SU-DHL-6 (cell line): ENCODE measurements at regions not wholly inside any gene's neighbourhood (a gene's known extent, or its start where the extent isn't known, plus 50 kb on each side); places are given as distances from the start of the nearest gene placed in this dataset.

Experiments
- H2AFZ ChIP-seq: fragments of 200-600 bp; sonication (generic); 2 replicates; pipeline ENCODE4 v1.6.1; 2014; ENCODE audit warnings: low read depth, mild to moderate bottlenecking, moderate library complexity, mixed read lengths, antibody characterized with exemption, low read length; ENCODE audit not compliant: severe bottlenecking
- H3F3A ChIP-seq: fragments of 200-600 bp; shearing (Covaris generic); 2 replicates; pipeline ENCODE4 v1.6.0; 2016; ENCODE audit warnings: antibody characterized with exemption, mild to moderate bottlenecking; ENCODE audit not compliant: insufficient read depth
- H3K27ac ChIP-seq: fragments of 200-600 bp; sonication (generic); 2 replicates; pipeline ENCODE4 v1.5.1; 2016; ENCODE audit warnings: low read depth, mild to moderate bottlenecking, low read length, moderate library complexity, mixed read lengths
- H3K27me3 ChIP-seq: fragments of 200-600 bp; sonication (generic), shearing (Covaris generic); 2 replicates; pipeline ENCODE4 v1.6.0; 2014; ENCODE audit warnings: mild to moderate bottlenecking, low read length
- H3K36me3 ChIP-seq: fragments of 200-600 bp; sonication (generic); 2 replicates; pipeline ENCODE4 v1.6.1; 2014; ENCODE audit warnings: mild to moderate bottlenecking, low read length, mixed read lengths
- H3K4me2 ChIP-seq: fragments of 300-600, 200-600 bp; shearing (Covaris generic), sonication (generic); 2 replicates; pipeline ENCODE4 v1.6.0; 2014; ENCODE audit warnings: low read length, low read depth, mild to moderate bottlenecking; ENCODE audit not compliant: poor library complexity, severe bottlenecking
- H3K4me3 ChIP-seq: fragments of 200-600 bp; sonication (generic); 2 replicates; pipeline ENCODE4 v1.5.1; 2014; ENCODE audit warnings: antibody characterized with exemption, low read length, mild to moderate bottlenecking, mixed read lengths; ENCODE audit not compliant: insufficient read depth, poor library complexity, severe bottlenecking
- H3K79me2 ChIP-seq: fragments of 200-600 bp; sonication (generic); 2 replicates; pipeline ENCODE4 v1.6.1; 2014; ENCODE audit warnings: mild to moderate bottlenecking, low read length, moderate library complexity; ENCODE audit not compliant: insufficient read depth
- H3K9ac ChIP-seq: fragments of 200-600 bp; sonication (generic); 2 replicates; pipeline ENCODE4 v1.7.0; 2014; ENCODE audit warnings: mild to moderate bottlenecking, low read length
- H3K9me2 ChIP-seq: fragments of 200-600 bp; sonication (generic); replicated peaks from 2 replicates; pipeline ENCODE4 v1.6.1; 2014; ENCODE audit warnings: low read length; ENCODE audit not compliant: insufficient read depth
- H3K9me3 ChIP-seq: fragments of 200-600 bp; sonication (generic); 2 replicates; pipeline ENCODE4 v1.6.1; 2014; ENCODE audit warnings: low read length, mixed read lengths; ENCODE audit not compliant: insufficient read depth
- H4K20me1 ChIP-seq: fragments of 200-600 bp; sonication (generic); 2 replicates; pipeline ENCODE4 v1.6.1; 2014; ENCODE audit warnings: low read depth, mild to moderate bottlenecking, antibody characterized with exemption, low read length, moderate library complexity, mixed read lengths
- EZH2phosphoT487 ChIP-seq: fragments of 200-600 bp; sonication (generic), shearing (Covaris generic); conservative IDR thresholded peaks from 2 replicates; pipeline ENCODE4 v1.6.1; 2018; ENCODE audit warnings: mild to moderate bottlenecking, antibody characterized with exemption, low read length, moderate library complexity, mixed read lengths
- TF ChIP-seq, protein P1 (sequence below): fragments of 200-600 bp; sonication (generic); IDR thresholded peaks from one replicate; pipeline ENCODE4 v1.5.1; 2017; ENCODE audit warnings: antibody characterized with exemption, mild to moderate bottlenecking, low read length, moderate library complexity; ENCODE audit not compliant: insufficient read depth, poor library complexity, severe bottlenecking

DNA sequence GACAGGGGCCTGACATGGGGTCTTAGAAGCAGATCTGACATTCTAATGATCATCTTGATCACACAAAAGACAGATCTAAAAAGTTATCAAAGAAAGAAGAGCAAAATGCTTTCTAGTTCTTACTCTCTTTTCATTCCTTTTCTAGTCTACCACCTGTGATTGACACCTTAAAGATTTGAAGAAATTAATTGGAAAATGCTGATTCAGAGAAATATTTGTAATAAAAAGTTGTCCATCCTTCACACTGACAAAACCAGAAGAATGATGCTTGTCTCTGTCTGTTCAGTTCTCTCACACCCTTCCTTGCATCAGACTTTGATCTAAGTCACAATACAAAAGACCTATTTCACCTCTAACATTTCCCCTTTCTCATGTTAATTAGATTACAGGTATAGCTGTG, 182.4 kb downstream of the RAP2A start:
- Histone ChIP-seq H3K27me3 (no peaks in the 10 kb centered on the region), H4K20me1 (no peaks in the 10 kb centered on the region), H3F3A (no peaks in the 10 kb centered on the region), H3K4me3 (no peak overlapping the region), H2AFZ (no peak overlapping the region), H3K27ac (no peak overlapping the region), H3K9ac (no peak overlapping the region), H3K4me2 (no peak overlapping the region), H3K36me3 (no peaks in the 10 kb centered on the region), H3K79me2 (no peaks in the 10 kb centered on the region), H3K9me2 (no peaks in the 10 kb centered on the region), H3K9me3 (no peaks in the 10 kb centered on the region)
- TF ChIP-seq, protein P1, sequence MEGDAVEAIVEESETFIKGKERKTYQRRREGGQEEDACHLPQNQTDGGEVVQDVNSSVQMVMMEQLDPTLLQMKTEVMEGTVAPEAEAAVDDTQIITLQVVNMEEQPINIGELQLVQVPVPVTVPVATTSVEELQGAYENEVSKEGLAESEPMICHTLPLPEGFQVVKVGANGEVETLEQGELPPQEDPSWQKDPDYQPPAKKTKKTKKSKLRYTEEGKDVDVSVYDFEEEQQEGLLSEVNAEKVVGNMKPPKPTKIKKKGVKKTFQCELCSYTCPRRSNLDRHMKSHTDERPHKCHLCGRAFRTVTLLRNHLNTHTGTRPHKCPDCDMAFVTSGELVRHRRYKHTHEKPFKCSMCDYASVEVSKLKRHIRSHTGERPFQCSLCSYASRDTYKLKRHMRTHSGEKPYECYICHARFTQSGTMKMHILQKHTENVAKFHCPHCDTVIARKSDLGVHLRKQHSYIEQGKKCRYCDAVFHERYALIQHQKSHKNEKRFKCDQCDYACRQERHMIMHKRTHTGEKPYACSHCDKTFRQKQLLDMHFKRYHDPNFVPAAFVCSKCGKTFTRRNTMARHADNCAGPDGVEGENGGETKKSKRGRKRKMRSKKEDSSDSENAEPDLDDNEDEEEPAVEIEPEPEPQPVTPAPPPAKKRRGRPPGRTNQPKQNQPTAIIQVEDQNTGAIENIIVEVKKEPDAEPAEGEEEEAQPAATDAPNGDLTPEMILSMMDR, result no peak
- no peak for TF ChIP-seq EZH2phosphoT487

DNA sequence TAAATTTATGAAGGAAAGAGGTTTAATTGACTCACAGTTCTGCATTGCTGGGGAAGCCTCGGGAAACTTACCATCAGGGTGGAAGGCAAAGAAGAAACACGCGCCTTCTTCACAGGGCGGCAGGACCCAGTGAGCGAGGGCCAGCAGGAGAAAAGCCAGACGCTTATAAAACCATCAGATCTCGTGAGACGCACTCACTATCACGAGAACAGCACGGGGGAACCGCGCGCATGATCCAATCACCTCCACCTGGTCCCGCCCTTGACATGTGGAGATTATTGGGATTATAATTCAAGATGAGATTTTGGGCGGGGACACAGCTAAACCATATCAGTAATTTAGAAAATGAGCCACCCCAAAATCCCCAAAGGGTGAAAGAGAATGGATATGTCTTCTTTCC, 187.1 kb downstream of the RAP2A start:
- TF ChIP-seq EZH2phosphoT487, result no peak
- TF ChIP-seq, protein P1, result no peak
- Histone ChIP-seq H3K36me3 (no peaks in the 10 kb centered on the region), H3K79me2 (no peaks in the 10 kb centered on the region), H3K9me3 (no peaks in the 10 kb centered on the region), H3K27ac (no peak overlapping the region), H3K4me3 (no peak overlapping the region), H4K20me1 (no peaks in the 10 kb centered on the region), H3F3A (no peaks in the 10 kb centered on the region), H3K27me3 (no peaks in the 10 kb centered on the region), H3K4me2 (no peak overlapping the region), H3K9ac (no peak overlapping the region), H3K9me2 (no peaks in the 10 kb centered on the region), H2AFZ (no peak overlapping the region)

DNA sequence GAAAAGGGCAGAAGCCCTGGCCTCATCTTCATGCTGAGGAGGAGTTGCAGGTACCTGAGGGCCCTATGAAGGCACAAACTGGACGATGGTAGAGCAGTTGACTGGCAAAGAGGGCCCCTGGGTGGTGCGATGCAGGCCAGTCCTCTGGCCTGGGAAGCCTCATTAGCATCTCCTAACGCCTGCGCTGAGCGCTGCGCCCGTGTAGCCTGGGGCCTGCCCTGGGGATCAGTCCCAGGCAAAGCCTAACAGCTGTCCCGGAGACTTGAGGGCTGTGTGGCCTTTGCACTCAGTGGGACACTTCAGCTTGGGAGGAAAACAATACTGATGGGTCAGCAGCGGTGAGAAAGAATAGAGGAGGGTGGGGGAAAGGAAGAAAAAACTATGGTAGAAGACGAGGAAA, 187.7 kb downstream of the RAP2A start:
- no peak overlapping the region for H3K27ac ChIP-seq
- H3K79me2 ChIP-seq, result no peaks in the 10 kb centered on the region
- H4K20me1 ChIP-seq, result no peaks in the 10 kb centered on the region
- no peak overlapping the region for H3K4me3 ChIP-seq
- H2AFZ ChIP-seq, result no peak overlapping the region
- TF ChIP-seq, protein P1, result no peak
- no peak for TF ChIP-seq EZH2phosphoT487
- H3K9me2 ChIP-seq, result no peaks in the 10 kb centered on the region
- no peaks in the 10 kb centered on the region for H3K27me3 ChIP-seq
- no peaks in the 10 kb centered on the region for H3F3A ChIP-seq
- no peaks in the 10 kb centered on the region for H3K9me3 ChIP-seq
- no peak overlapping the region for H3K9ac ChIP-seq
- H3K4me2 ChIP-seq, result no peak overlapping the region
- H3K36me3 ChIP-seq, result no peaks in the 10 kb centered on the region
